HG02870 (cell line): ENCODE measurements at regions not wholly inside any gene's neighbourhood (a gene's known extent, or its start where the extent isn't known, plus 50 kb on each side); places are given as distances from the start of the nearest gene placed in this dataset.

ENCODE experiments used
- ATAC-seq: cut with Tn5 transposase; IDR thresholded peaks from one replicate; pipeline ENCODE4 v1.9.1; 2021; ENCODE audit warnings: mild to moderate bottlenecking, moderate library complexity; ENCODE audit not compliant: unreplicated experiment

- no peak for ATAC-seq
Measured at GRCh38 chr10:88126699-88127098, 263.3 kb downstream of the PTEN start.

- ATAC-seq: no peak
Measured at GRCh38 chr10:88127269-88127668, 263.8 kb downstream of the PTEN start.

DNA sequence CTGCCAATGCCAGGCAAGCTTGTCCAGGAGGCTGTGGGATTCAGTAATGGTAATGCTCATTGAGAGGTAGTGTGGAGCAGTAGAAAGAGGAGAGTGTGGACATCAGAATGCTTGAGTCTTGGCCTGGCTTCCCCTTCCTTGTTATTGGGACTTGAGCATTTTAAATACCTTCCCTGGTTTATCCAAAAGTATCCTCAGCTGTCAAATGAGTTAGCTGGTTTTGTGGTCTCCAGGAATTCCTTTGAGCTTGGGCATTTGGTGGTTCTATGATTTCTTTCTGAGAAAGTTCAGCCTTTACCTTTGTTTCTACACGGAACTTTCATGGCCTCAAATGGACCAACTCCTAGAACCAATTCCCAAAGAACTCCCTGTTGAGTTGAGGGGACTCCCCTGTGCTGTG lies 264.3 kb downstream of the PTEN start:
- no peak for ATAC-seq

DNA sequence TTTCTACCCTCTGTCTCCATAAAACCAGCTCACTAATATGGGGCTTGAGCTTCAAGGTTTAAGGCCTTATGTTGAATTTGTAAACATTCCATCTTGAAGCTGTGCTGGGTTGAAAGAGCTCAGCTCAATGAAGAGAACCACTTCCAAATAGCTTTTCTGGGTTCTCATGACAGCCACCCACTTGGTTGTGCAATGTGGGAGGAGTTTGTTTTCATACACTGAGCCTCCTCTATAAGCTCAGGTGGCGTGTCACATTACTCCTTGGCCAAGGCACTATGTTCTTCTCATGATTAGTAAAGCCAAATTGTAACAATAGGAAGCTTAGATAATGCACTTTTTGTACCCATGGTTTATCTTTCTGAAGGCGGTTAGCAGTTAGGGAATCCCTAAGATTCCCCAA lies 265.6 kb downstream of the PTEN start:
- no peak for ATAC-seq

DNA sequence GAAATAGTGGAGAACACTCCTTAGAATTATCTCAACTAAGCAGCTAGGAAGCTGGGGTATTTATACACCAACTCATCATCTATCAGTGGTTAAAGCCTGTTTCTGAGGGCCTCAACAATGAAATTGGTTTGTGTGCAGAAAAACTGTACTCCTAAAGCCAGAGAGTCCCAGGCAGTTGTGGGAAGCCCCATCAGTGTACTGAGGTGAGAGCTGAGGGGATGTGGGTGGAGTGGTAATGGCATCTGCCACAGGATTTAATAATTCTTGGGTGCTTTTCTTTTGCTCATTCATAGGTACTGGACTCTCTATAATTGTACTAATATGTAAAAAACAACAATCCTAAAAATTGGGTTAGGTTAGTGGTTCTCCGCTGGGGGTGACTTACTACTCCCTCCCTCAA lies 267.5 kb downstream of the PTEN start:
- ATAC-seq: no peak

DNA sequence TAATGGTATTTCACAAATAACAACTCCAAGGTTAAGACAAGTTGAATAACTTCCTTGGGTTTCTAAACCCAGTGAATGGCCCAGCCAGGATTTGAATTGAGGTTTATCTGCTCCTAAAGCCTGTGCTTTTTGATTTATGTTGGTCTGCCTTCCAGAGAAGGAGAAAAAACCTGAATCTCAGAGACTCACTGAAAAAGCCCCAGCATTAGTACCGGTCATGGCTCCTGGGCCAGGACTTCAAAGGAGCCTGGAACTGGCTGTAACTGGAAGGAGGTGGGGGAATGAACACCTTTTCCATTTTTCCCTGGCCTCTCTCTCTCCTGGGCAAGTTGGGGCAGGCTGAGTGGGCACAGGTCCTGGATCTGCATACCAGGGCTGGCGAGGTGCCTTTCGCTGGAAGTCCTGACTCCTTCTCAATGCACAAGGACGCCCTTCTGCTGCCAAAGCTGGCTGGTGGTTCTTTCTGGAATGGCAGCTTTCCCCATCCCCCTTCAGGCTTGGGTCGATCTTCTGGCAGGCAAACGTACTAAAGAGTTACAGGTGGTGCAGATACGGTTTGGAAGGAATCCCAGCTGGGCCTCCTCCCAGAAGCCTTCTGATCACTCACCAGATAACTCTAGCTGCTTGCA lies 268.2 kb downstream of the PTEN start:
- ATAC-seq: no peak

GRCh38 chr10:88136712-88137111 lies 273.3 kb downstream of the PTEN start:
- no peak for ATAC-seq

GRCh38 chr10:88138319-88138848 lies 275.0 kb downstream of the PTEN start:
- ATAC-seq: peak; percentile 94

DNA sequence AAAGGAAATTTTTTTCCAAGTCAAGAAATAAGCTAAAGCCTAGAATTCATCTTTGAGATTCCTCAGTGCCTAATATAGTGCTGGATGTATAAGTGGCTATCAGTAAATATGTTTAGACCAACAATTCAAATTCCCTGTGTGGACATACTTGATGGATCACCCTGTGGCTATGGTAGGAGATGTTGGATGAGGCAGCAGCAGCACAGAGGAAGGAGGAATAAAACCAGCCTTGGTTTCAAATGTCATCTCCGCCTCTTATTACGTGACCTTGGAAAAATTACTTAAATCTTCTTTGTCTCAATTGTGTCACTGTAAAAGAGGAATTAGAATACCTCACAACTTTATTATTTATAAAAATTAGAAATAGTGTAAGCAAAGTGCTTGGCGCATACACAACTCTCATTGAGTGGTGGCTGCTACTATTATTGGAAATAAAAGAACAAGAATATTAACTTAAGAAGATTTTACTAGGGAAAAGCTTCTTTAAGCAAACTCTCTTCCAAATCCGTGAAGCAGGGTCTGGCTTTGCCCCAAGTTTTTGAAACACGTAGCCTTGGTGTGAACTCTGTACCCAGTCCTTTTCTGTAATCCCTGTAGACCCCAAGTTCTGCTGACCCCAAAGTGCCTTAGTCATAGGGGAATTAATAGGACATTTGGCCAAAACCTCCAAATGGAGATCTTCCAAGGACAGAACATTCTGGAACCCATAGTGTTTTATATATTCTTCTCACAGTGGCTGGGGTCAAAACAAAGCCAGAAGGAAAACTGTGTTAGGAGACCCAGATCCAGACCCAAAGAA lies 283.8 kb downstream of the PTEN start:
- ATAC-seq: no peak

- no peak for ATAC-seq
Measured at GRCh38 chr10:88149906-88150305, 286.5 kb downstream of the PTEN start.

- no peak for ATAC-seq
Measured at GRCh38 chr10:88150339-88150738, 286.9 kb downstream of the PTEN start.

DNA sequence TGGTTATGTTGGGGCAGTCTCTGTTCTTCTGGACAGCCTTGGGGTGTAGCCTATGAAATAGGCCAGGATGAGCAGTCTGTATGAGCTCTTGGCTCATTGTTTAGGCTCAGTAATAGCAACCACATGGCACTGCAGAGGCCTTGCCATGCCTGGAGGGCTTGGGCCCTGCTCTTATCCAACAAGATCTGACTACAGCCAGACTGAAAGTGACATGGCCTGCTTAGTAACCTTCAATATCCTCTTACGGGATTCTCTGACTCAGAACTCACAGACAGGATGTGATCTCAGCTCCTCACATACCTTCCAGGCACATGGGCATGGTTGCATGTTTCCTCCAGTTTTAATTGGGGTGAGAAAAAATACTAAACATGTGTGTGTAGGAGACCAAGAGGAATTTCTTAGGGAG lies 289.3 kb downstream of the PTEN start:
- peak; percentile 80 for ATAC-seq

- no peak for ATAC-seq
Measured at GRCh38 chr10:88154596-88155250, 291.3 kb downstream of the PTEN start.

DNA sequence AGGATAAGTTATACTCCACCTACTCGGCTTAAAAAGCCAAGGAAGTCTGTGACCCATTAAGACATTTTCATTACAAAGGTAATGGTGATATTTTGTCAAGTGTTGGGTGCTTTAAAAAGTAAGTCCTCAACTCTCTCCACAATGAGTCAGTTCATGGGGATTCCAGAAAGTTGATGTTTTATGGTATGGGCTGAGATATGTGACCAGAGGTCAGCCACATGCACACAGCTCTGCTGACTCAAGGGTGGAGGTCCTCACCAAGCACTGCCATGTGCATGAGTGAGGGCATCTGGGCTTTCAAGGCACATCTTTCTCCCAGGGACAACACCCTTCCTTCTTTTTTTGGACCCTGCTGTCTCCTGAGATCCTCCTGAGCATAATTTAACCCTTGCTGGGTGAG lies 292.9 kb downstream of the PTEN start:
- no peak for ATAC-seq

DNA sequence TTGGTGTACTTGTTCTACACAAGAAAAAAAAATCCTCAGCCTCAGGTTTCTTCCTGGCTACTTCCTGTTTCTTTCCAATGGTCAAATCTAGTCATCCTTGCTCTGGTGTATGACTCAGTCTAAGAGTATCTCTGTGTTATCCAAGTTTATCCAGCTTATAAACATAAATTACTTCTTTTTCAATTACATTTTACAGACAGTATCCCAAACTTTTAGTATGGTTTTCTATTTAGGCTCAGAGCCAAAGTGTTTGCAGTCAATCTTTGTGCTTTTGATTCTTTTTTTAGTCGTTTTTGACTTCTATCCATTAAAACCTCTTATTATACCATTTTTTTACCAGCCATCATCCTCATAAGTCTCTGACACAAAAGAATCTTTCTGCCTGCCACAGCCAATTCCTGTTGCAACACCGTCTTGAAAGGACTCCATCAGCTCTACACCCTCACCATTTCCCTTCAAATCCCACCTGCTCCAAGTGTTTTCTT lies 294.6 kb downstream of the PTEN start:
- ATAC-seq: no peak

DNA sequence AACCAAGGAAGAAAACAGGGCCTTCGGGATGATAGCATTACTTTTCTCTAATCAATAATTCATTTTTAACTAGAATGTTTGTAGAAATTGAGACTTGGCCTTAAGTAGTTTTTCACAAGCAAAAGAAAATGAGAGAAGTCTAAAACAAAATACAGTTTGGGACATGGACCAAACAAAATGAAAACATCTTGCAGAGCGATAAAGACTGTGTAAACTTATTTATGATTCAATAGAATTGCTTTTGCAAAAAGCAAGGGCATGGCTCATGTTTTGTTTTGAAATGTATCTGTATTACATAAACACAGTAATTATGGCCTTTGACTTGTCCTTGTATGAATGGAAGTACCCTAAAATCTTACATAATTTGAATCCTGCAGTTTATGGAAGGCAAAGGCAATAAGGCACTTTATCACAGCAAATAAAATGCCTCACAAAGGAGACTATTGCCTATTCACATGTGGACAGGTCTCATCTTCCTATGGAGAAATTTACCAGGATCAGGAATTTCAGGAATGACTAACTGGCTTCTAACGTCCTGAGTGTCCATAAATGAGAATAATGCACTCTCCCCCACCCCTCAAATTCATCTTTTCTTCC lies 295.2 kb downstream of the PTEN start:
- no peak for ATAC-seq

GRCh38 chr10:88159127-88159829 lies 295.9 kb downstream of the PTEN start:
- no peak for ATAC-seq

DNA sequence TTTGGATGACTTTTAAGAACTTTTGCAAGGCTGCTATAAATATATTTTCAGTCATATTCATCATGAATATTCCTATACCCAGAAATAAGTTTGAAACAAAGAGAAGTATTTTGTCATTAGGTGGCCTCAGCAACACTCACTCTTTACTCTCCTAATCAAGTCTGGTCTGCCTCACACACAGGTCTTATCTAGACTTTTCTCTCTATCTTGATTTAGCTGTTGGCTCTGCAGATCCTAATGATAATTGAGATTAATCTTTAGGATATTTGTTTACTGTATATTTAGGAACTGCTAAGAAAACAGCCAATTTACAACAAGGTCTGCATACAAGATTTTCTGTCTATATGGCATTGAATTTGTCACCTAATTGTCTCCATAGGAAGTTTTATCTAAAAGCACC lies 297.6 kb downstream of the PTEN start:
- ATAC-seq: no peak

- no peak for ATAC-seq
Measured at GRCh38 chr10:88161756-88162155, 298.3 kb downstream of the PTEN start.

GRCh38 chr10:88162852-88163251 lies 299.4 kb downstream of the PTEN start:
- no peak for ATAC-seq

GRCh38 chr10:88163572-88163971 lies 300.1 kb downstream of the PTEN start:
- no peak for ATAC-seq
